ENCODE measurements at regions not wholly inside any gene's neighbourhood (a gene's known extent, or its start where the extent isn't known, plus 50 kb on each side); places are given as distances from the start of the nearest gene placed in this dataset.
"Not testable (repeated sequence)": the region's sequence is repeated elsewhere in the genome, so short reads cannot be mapped to it uniquely, and the experiment has no call there.

DNA sequence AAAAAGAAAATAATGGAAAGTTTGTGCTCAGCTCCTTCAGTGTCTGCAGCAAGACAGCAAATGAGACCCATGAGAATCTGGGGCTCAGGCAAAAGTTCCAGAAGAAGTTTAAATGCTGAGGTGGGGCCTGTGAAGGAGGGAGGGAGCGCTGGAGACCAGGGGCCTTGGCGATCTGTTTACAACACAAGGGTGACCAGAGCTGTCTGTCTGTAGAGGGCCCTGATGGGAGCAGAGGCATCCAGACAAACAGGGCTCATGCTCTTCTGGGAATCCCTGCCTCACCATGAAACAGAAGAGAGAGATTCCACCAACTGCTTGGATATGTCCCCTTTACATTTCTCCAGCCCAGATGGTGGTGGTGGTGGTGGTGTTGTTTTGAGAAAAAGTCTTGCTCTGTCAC, 60.1 kb upstream of the GPCPD1 start:
- DNase-seq (no peak), ATAC-seq (no peak)
- Mint-ChIP-seq H3K36me3 (ENCODE audit: low read depth) (peaks cover 2% of the 10 kb centered on the region), H3K4me1 (peaks cover 3% of the 10 kb centered on the region), H3K27ac (no peak overlapping the region), H3K27me3 (peaks cover 4% of the 10 kb centered on the region), H3K4me3 (no peak overlapping the region)
- H3K9me3 ChIP-seq (ENCODE audit: control insufficient read depth, low read length, poor library complexity, severe bottlenecking), result no peaks in the 10 kb centered on the region

DNA sequence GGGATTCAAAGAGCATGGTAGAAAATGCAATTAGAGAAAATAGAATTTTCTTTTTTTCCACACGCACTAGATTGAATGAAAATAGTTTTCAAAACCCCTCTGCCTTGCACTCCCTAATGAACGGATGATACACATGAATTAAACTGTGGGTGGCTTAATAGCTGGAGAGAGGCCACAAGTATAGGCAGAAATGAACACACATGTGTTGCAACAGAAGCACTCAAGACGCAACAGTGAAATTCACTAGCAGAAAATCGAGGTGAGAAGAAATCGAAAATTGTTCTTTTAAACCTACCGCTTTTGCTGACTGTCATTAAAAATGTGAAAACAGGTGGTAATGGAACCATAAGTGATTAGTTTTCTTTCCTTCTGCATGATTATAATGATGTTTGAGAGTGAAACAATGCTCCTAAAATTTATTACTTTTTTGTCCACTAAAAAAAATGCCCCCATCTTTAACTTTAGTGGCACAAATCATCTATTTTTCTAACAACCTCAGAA, 59.3 kb upstream of the GPCPD1 start:
- H3K9me3 ChIP-seq (ENCODE audit: control insufficient read depth, low read length, poor library complexity, severe bottlenecking), result no peaks in the 10 kb centered on the region
- peaks cover 2% of the 10 kb centered on the region for H3K36me3 Mint-ChIP-seq (ENCODE audit: low read depth)
- peaks cover 4% of the 10 kb centered on the region for H3K27me3 Mint-ChIP-seq
- ATAC-seq, result no peak
- H3K4me3 Mint-ChIP-seq, result no peak overlapping the region
- no peak overlapping the region for H3K27ac Mint-ChIP-seq
- DNase-seq, result no peak
- peaks cover 3% of the 10 kb centered on the region for H3K4me1 Mint-ChIP-seq

DNA sequence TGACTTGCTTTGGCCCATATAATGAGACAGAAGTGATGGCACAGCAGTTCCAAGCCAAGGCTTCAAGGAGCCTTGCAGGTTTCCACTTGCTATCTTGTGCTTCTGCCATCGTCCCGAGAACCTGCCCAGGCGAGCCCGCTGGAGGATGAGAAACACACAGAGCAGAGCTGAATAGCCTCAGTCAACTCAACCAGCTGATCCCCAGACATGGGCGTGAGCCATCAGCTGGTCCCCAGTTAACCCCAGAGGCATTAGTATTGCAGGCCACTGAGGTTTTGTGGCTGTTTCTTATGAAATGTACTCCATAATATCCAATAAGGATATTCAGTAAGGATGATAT, 57.7 kb upstream of the GPCPD1 start:
- no peak overlapping the region for H3K27ac Mint-ChIP-seq
- no peaks in the 10 kb centered on the region for H3K4me1 Mint-ChIP-seq
- no peak for ATAC-seq

DNA sequence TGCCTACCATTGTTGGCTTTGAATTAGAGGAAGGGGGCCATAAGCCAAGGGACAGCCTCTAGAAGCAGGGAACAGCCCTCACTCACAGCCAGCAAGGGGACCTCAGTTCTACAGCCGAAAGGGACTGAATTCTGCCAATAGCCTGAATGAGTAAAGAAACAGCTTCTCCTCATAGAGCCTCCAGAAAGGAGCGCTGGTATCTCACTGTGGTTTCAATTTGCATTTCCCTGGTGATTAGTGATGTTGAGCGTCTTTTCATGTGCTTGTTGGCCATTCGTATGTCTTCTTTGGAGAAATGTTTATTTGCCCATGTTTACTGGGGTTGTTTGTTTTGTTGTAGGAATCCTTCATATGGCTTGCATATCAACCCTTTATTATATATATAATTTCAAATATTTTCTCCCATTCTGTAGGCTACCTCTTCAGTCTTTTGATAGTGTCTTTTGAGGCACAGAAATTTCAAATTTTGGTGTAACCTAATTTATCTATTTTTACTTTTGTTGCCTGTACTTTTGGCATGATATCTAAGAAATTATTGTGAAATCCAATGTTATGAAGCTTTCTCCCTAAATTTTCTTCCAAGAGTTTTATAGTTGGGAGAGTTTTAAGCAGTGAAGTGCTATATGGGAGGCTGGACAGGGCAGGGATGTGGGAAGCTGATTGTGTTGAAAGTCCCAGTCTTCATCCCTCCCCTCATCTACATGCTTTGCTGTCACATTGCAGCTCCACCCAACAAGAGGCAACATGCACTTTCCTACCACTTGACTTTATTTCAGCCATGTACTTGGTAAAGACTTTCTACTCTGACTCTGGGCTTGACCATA, 57.1 kb upstream of the GPCPD1 start:
- ATAC-seq, result no peak
- H3K27me3 Mint-ChIP-seq, result peaks cover 4% of the 10 kb centered on the region
- peaks cover 2% of the 10 kb centered on the region for H3K36me3 Mint-ChIP-seq (ENCODE audit: low read depth)
- H3K4me3 Mint-ChIP-seq, result no peak overlapping the region
- no peak for DNase-seq
- H3K27ac Mint-ChIP-seq, result no peak overlapping the region
- no peaks in the 10 kb centered on the region for H3K4me1 Mint-ChIP-seq
- H3K9me3 ChIP-seq (ENCODE audit: control insufficient read depth, low read length, poor library complexity, severe bottlenecking), result no peaks in the 10 kb centered on the region

More for the DNA sequence above, 57.7 kb upstream of the GPCPD1 start:
- peaks cover 4% of the 10 kb centered on the region for H3K27me3 Mint-ChIP-seq
- DNase-seq, result no peak
- no peaks in the 10 kb centered on the region for H3K9me3 ChIP-seq (ENCODE audit: control insufficient read depth, low read length, poor library complexity, severe bottlenecking)
- peaks cover 2% of the 10 kb centered on the region for H3K36me3 Mint-ChIP-seq (ENCODE audit: low read depth)
- no peak overlapping the region for H3K4me3 Mint-ChIP-seq

DNA sequence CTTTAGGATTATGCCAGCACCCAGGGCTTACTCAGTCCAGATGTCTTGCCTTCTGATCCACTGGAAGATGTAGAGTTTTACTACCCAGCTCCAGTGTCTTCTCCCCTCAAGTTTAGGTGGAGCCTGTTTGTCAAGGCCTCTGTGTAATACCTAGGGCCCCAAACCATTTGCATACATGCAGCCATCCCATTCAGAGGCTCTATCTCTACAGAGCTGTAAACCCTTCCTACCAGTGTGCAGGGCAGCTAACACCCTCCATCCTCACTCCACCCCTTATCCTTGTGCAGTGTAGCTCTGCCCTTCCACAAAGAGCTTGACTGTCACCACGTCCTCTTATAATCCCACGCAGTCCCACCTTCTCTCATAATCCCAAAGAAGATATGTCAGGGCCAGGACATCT, 54.6 kb upstream of the GPCPD1 start:
- Mint-ChIP-seq H3K4me1 (no peaks in the 10 kb centered on the region), H3K4me3 (no peak overlapping the region), H3K27ac (no peak overlapping the region), H3K27me3 (peaks cover 4% of the 10 kb centered on the region), H3K36me3 (ENCODE audit: low read depth) (peaks cover 2% of the 10 kb centered on the region)
- ATAC-seq, result no peak
- DNase-seq, result no peak
- H3K9me3 ChIP-seq (ENCODE audit: control insufficient read depth, low read length, poor library complexity, severe bottlenecking), result no peaks in the 10 kb centered on the region

DNA sequence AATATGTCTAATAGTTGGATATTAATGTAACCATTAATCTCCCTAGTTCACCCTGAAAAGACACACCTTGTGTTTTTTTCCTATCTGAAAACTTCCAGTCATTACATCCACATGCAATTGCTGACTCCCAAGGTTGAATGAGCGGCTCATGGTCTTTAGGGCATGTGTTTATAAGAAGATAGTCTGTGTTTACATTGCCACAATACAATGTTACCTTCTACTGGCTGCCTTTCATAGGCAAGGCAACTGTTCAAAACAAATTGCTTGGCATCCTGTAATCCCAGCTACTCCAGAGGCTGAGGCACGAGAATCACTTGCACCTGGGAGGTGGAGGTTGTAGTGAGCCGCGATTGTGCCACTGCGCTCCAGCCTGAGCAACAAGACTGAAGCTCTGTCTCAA, 52.6 kb upstream of the GPCPD1 start:
- no peaks in the 10 kb centered on the region for H3K36me3 Mint-ChIP-seq (ENCODE audit: low read depth)
- H3K9me3 ChIP-seq (ENCODE audit: control insufficient read depth, low read length, poor library complexity, severe bottlenecking), result no peaks in the 10 kb centered on the region
- DNase-seq (no peak), ATAC-seq (no peak)
- peaks cover under 1% of the 10 kb centered on the region for H3K27me3 Mint-ChIP-seq
- H3K27ac Mint-ChIP-seq, result no peak overlapping the region
- no peak overlapping the region for H3K4me3 Mint-ChIP-seq
- H3K4me1 Mint-ChIP-seq, result peaks cover 3% of the 10 kb centered on the region

DNA sequence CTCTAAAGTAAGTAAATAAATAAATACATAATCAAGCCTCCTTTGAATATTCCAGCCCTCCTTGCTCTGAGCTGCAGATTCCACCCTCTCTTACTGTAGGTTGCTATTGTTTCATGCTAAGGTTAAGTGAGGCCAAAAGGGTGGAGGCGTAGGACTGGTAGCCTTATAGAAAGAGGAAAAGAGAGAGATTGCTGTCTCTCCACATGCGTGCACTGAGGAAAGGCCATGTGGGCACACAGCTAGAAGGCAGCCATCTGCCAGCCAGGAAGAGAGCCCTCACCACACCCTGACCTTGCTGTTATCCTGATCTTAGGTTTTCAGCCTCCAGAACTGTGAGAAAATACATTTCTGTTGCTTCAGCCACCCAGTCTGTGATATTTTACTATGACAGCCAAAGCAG, 52.0 kb upstream of the GPCPD1 start:
- Mint-ChIP-seq H3K27me3 (no peaks in the 10 kb centered on the region), H3K4me1 (peaks cover 3% of the 10 kb centered on the region), H3K4me3 (no peak overlapping the region), H3K36me3 (ENCODE audit: low read depth) (no peaks in the 10 kb centered on the region), H3K27ac (no peak overlapping the region)
- no peaks in the 10 kb centered on the region for H3K9me3 ChIP-seq (ENCODE audit: control insufficient read depth, low read length, poor library complexity, severe bottlenecking)
- ATAC-seq (no peak), DNase-seq (no peak)

DNA sequence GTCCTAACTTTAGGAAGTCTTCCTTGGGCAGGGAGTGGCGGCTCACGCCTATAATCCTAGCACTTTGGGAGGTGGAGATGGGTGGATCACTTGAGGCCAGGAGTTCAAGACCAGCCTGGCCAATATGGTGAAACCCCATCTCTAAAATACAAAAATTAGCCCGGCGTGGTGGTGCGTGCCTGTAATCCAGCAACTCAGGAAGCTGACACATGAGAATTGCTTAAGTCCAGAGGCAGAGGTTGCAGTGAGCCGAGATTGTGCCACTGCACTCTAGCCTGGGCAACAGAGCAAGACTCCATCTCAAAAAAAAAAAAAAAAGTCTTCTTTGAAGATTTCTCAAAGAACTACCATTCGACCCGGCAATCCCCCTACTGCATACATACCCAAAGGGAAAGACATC, 50.0 kb upstream of the GPCPD1 start:
- H3K4me1 Mint-ChIP-seq; DNase-seq; ATAC-seq; H3K9me3 ChIP-seq (ENCODE audit: control insufficient read depth, low read length, poor library complexity, severe bottlenecking); H3K27me3 Mint-ChIP-seq; H3K27ac Mint-ChIP-seq; H3K4me3 Mint-ChIP-seq; H3K36me3 Mint-ChIP-seq (ENCODE audit: low read depth): not testable (repeated sequence)
